Suprapubic skin (tissue), 4 donors: ENCODE measurements at regions not wholly inside any gene's neighbourhood (a gene's known extent, or its start where the extent isn't known, plus 50 kb on each side); places are given as distances from the start of the nearest gene placed in this dataset.

Experiments
- DNase-seq, 2 donors: peaks; one replicate each; pipeline ENCODE4 v3.0.0-alpha.2; 2019; ENCODE audit warnings: low spot score in 2 of 2
- H3K27ac ChIP-seq: fragments of 200-600 bp; sonication (generic); one replicate; pipeline ENCODE4 v1.5.1; 2019
- H3K27me3 ChIP-seq: fragments of 200-600 bp; sonication (generic); one replicate; pipeline ENCODE4 v1.5.1; 2019
- H3K36me3 ChIP-seq: fragments of 200-600 bp; sonication (generic); one replicate; pipeline ENCODE4 v1.5.1; 2019
- H3K4me1 ChIP-seq: fragments of 200-600 bp; sonication (generic); one replicate; pipeline ENCODE4 v1.5.1; 2019
- H3K4me3 ChIP-seq: fragments of 200-600 bp; sonication (generic); one replicate; pipeline ENCODE4 v1.5.1; 2019; ENCODE audit warnings: mild to moderate bottlenecking
- H3K9me3 ChIP-seq: fragments of 200-600 bp; sonication (generic); one replicate; pipeline ENCODE4 v1.5.1; 2019
- CTCF ChIP-seq, 2 donors: fragments of 200-600 bp in 1 of 2; fragments of 450-650 bp in 1 of 2; sonication (generic) in 1 of 2; IDR thresholded peaks; one replicate each; pipeline ENCODE4 v1.5.1; 2016 to 2019; ENCODE audit warnings: antibody characterized with exemption in 2 of 2, mild to moderate bottlenecking in 1 of 2, moderate library complexity in 1 of 2
- EP300 ChIP-seq: sonication (generic); formaldehyde crosslinking; IDR thresholded peaks from one replicate; pipeline ENCODE4 v1.6.1; 2017; ENCODE audit warnings: antibody characterized with exemption
- POLR2A ChIP-seq, 2 donors: fragments of 450-650 bp; IDR thresholded peaks; one replicate each; pipeline ENCODE4 v1.6.1; 2017; ENCODE audit warnings: antibody characterized with exemption in 2 of 2, mild to moderate bottlenecking in 2 of 2, moderate library complexity in 2 of 2
- POLR2AphosphoS5 ChIP-seq, 3 donors: sonication (generic); formaldehyde crosslinking; IDR thresholded peaks; one replicate each; pipeline ENCODE4 v1.6.1; 2017; ENCODE audit warnings: antibody characterized with exemption in 3 of 3
- WGBS: methylation state at CpG from one replicate; pipeline ENCODE4 v1.1.5; 2018; 5-methylcytosine and 5-hydroxymethylcytosine counted together

GRCh38 chr9:79041266-79041665 lies 530.5 kb upstream of the TLE4 start:
- TF ChIP-seq POLR2A (IDR thresholded peaks at IDR 0.05) (no peak), POLR2AphosphoS5 (IDR thresholded peaks at IDR 0.05) (no peak), EP300 (no peak), CTCF (IDR thresholded peaks at IDR 0.05) (no peak)
- no peak for DNase-seq
- Histone ChIP-seq H3K4me3 (no peak overlapping the region), H3K9me3 (no peaks in the 10 kb centered on the region), H3K27me3 (no peaks in the 10 kb centered on the region), H3K27ac (no peak overlapping the region), H3K36me3 (no peaks in the 10 kb centered on the region), H3K4me1 (no peaks in the 10 kb centered on the region)
- 50% methylated on average over 1 of the region's 1 CpG for WGBS

- WGBS: 39% methylated on average over 7 of the region's 7 CpGs
- no peak for TF ChIP-seq POLR2AphosphoS5 (IDR thresholded peaks at IDR 0.05)
- TF ChIP-seq POLR2A (IDR thresholded peaks at IDR 0.05): no peak
- no peak for TF ChIP-seq CTCF (IDR thresholded peaks at IDR 0.05)
- no peak for TF ChIP-seq EP300
- no peaks in the 10 kb centered on the region for H3K27me3 ChIP-seq
Measured at GRCh38 chr9:79043916-79044315, 527.8 kb upstream of the TLE4 start.

GRCh38 chr9:79046401-79046800 lies 525.4 kb upstream of the TLE4 start:
- DNase-seq: no peak
- Histone ChIP-seq H3K4me1 (no peaks in the 10 kb centered on the region), H3K9me3 (no peaks in the 10 kb centered on the region), H3K27ac (no peak overlapping the region), H3K4me3 (no peak overlapping the region), H3K27me3 (peaks cover 4% of the 10 kb centered on the region), H3K36me3 (no peaks in the 10 kb centered on the region)
- WGBS: 79% methylated on average over 2 of the region's 2 CpGs
- TF ChIP-seq EP300 (no peak), POLR2A (IDR thresholded peaks at IDR 0.05) (no peak)

More at GRCh38 chr9:79043916-79044315, 527.8 kb upstream of the TLE4 start:
- no peaks in the 10 kb centered on the region for H3K4me1 ChIP-seq
- H3K4me3 ChIP-seq: no peak overlapping the region
- H3K9me3 ChIP-seq: no peaks in the 10 kb centered on the region
- H3K36me3 ChIP-seq: no peaks in the 10 kb centered on the region
- no peak for DNase-seq
- no peak overlapping the region for H3K27ac ChIP-seq

- no peaks in the 10 kb centered on the region for H3K9me3 ChIP-seq
- H3K4me1 ChIP-seq: peaks cover 3% of the 10 kb centered on the region
- TF ChIP-seq EP300 (no peak), POLR2A (IDR thresholded peaks at IDR 0.05) (no peak), CTCF (IDR thresholded peaks at IDR 0.05) (no peak), POLR2AphosphoS5 (IDR thresholded peaks at IDR 0.05) (no peak)
- no peaks in the 10 kb centered on the region for H3K36me3 ChIP-seq
- no peak for DNase-seq
- H3K27ac ChIP-seq: no peak overlapping the region
- no peak overlapping the region for H3K4me3 ChIP-seq
- 86% methylated on average over 5 of the region's 5 CpGs for WGBS
- peaks cover 4% of the 10 kb centered on the region for H3K27me3 ChIP-seq
Measured at GRCh38 chr9:79049371-79049770, 522.4 kb upstream of the TLE4 start.

- H3K9me3 ChIP-seq: no peaks in the 10 kb centered on the region
- peaks cover 4% of the 10 kb centered on the region for H3K27me3 ChIP-seq
- no peak overlapping the region for H3K27ac ChIP-seq
- H3K36me3 ChIP-seq: no peaks in the 10 kb centered on the region
- 20% methylated on average over 3 of the region's 3 CpGs for WGBS
- DNase-seq: no peak
- TF ChIP-seq POLR2AphosphoS5 (IDR thresholded peaks at IDR 0.05) (no peak), CTCF (IDR thresholded peaks at IDR 0.05) (no peak), POLR2A (IDR thresholded peaks at IDR 0.05) (no peak), EP300 (no peak)
- peaks cover 3% of the 10 kb centered on the region for H3K4me1 ChIP-seq
- H3K4me3 ChIP-seq: no peak overlapping the region
Measured at GRCh38 chr9:79053598-79053997, 518.2 kb upstream of the TLE4 start.

GRCh38 chr9:79054500-79054899 lies 517.3 kb upstream of the TLE4 start:
- no peak for DNase-seq
- no peak overlapping the region for H3K27ac ChIP-seq
- H3K4me1 ChIP-seq: peaks cover 3% of the 10 kb centered on the region
- no peaks in the 10 kb centered on the region for H3K36me3 ChIP-seq
- H3K9me3 ChIP-seq: no peaks in the 10 kb centered on the region
- TF ChIP-seq CTCF (IDR thresholded peaks at IDR 0.05) (no peak), POLR2AphosphoS5 (IDR thresholded peaks at IDR 0.05) (no peak), EP300 (no peak), POLR2A (IDR thresholded peaks at IDR 0.05) (no peak)
- no peak overlapping the region for H3K4me3 ChIP-seq
- 93% methylated on average over 6 of the region's 6 CpGs for WGBS
- peaks cover 2% of the 10 kb centered on the region for H3K27me3 ChIP-seq
